ENCODE measurements at regions not wholly inside any gene's neighbourhood (a gene's known extent, or its start where the extent isn't known, plus 50 kb on each side); places are given as distances from the start of the nearest gene placed in this dataset.

- Mint-ChIP-seq H3K36me3 (no peaks in the 10 kb centered on the region), H3K9me3 (peaks cover 0 to 3% (median 2%) of the 10 kb centered on the region in 7 donors), H3K27ac (no peak overlapping the region), H3K27me3 (no peaks in the 10 kb centered on the region), H3K4me1 (no peaks in the 10 kb centered on the region), H3K4me3 (no peak overlapping the region)
- ATAC-seq (ENCODE audit: low read depth in 2 of 2) (no peak), DNase-seq (no peak)
- Histone ChIP-seq H3K36me3 (ENCODE audit: control insufficient read depth, insufficient read depth, low read length) (no peaks in the 10 kb centered on the region), H3K27ac (ENCODE audit: insufficient read depth, low read length, poor library complexity, severe bottlenecking) (no peak overlapping the region), H3K9me3 (ENCODE audit: control insufficient read depth in 2 of 2, low read length in 2 of 2) (no peaks in the 10 kb centered on the region), H3K27me3 (ENCODE audit: control insufficient read depth, insufficient read depth, low read length) (no peaks in the 10 kb centered on the region), H3K4me3 (ENCODE audit: low read depth, low read length) (no peak overlapping the region), H3K4me1 (ENCODE audit: control insufficient read depth, insufficient read depth, low read length, poor library complexity, severe bottlenecking) (no peaks in the 10 kb centered on the region)
These were observed 274.4 kb downstream of the CSNK1G3 start for GRCh38 chr5:123786411-123786810.

- Mint-ChIP-seq H3K9me3 (peaks cover 0 to 6% (median 3%) of the 10 kb centered on the region in 7 donors), H3K4me3 (no peak overlapping the region), H3K27ac (no peak overlapping the region), H3K27me3 (no peaks in the 10 kb centered on the region), H3K4me1 (no peaks in the 10 kb centered on the region), H3K36me3 (no peaks in the 10 kb centered on the region)
- Histone ChIP-seq H3K4me3 (ENCODE audit: low read depth, low read length) (no peak overlapping the region), H3K9me3 (ENCODE audit: control insufficient read depth in 2 of 2, low read length in 2 of 2) (no peaks in the 10 kb centered on the region), H3K27me3 (ENCODE audit: control insufficient read depth, insufficient read depth, low read length) (no peaks in the 10 kb centered on the region), H3K36me3 (ENCODE audit: control insufficient read depth, insufficient read depth, low read length) (no peaks in the 10 kb centered on the region), H3K4me1 (ENCODE audit: control insufficient read depth, insufficient read depth, low read length, poor library complexity, severe bottlenecking) (no peaks in the 10 kb centered on the region), H3K27ac (ENCODE audit: insufficient read depth, low read length, poor library complexity, severe bottlenecking) (no peak overlapping the region)
- no peak for ATAC-seq (ENCODE audit: low read depth in 2 of 2)
- DNase-seq = no peak
These were observed 273.4 kb downstream of the CSNK1G3 start for GRCh38 chr5:123785162-123786071.

DNA sequence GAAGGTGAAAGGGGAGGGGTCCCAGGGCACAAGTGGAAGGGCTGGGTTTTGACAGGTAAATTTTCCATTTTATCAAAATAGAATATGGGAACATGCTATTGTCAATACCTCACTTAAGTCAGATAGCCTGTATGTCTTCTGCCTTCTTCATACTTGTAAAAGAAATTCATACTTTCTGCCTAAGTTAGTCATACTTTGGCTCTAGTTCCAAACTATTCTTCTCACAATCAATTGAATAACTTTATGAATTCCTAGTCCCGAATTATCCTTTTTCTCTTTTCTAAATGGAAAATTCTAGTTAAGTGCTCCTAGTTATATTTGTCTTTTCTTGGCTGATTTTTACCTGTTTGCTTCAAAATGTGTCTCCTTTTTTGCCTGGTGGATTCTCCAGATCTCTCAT lies 271.4 kb downstream of the CSNK1G3 start:
- Histone ChIP-seq H3K36me3 (ENCODE audit: control insufficient read depth, insufficient read depth, low read length) (no peaks in the 10 kb centered on the region), H3K27me3 (ENCODE audit: control insufficient read depth, insufficient read depth, low read length) (no peaks in the 10 kb centered on the region), H3K9me3 (ENCODE audit: control insufficient read depth in 2 of 2, low read length in 2 of 2) (no peaks in the 10 kb centered on the region), H3K27ac (ENCODE audit: insufficient read depth, low read length, poor library complexity, severe bottlenecking) (no peak overlapping the region), H3K4me3 (ENCODE audit: low read depth, low read length) (no peak overlapping the region), H3K4me1 (ENCODE audit: control insufficient read depth, insufficient read depth, low read length, poor library complexity, severe bottlenecking) (no peaks in the 10 kb centered on the region)
- H3K9me3 Mint-ChIP-seq = peaks cover 0 to 4% (median 2%) of the 10 kb centered on the region in 7 donors
- H3K36me3 Mint-ChIP-seq = no peaks in the 10 kb centered on the region
- H3K4me3 Mint-ChIP-seq = no peak overlapping the region
- no peaks in the 10 kb centered on the region for H3K27me3 Mint-ChIP-seq
- no peak for ATAC-seq (ENCODE audit: low read depth in 2 of 2)
- DNase-seq = no peak
- no peaks in the 10 kb centered on the region for H3K4me1 Mint-ChIP-seq
- H3K27ac Mint-ChIP-seq = no peak overlapping the region

- Mint-ChIP-seq H3K4me1 (no peaks in the 10 kb centered on the region), H3K4me3 (no peak overlapping the region), H3K36me3 (no peaks in the 10 kb centered on the region), H3K27me3 (no peaks in the 10 kb centered on the region), H3K27ac (no peak overlapping the region), H3K9me3 (peaks cover 0 to 4% (median 1%) of the 10 kb centered on the region in 7 donors)
- ATAC-seq (ENCODE audit: low read depth in 2 of 2) = no peak
- no peak overlapping the region for H3K4me3 ChIP-seq (ENCODE audit: low read depth, low read length)
- H3K36me3 ChIP-seq (ENCODE audit: control insufficient read depth, insufficient read depth, low read length) = no peaks in the 10 kb centered on the region
- H3K27me3 ChIP-seq (ENCODE audit: control insufficient read depth, insufficient read depth, low read length) = no peaks in the 10 kb centered on the region
- H3K4me1 ChIP-seq (ENCODE audit: control insufficient read depth, insufficient read depth, low read length, poor library complexity, severe bottlenecking) = no peaks in the 10 kb centered on the region
- DNase-seq = no peak
- no peaks in the 10 kb centered on the region for H3K9me3 ChIP-seq (ENCODE audit: control insufficient read depth in 2 of 2, low read length in 2 of 2)
- H3K27ac ChIP-seq (ENCODE audit: insufficient read depth, low read length, poor library complexity, severe bottlenecking) = no peak overlapping the region
These were observed 266.7 kb downstream of the CSNK1G3 start for GRCh38 chr5:123778641-123779040.

GRCh38 chr5:123776761-123777160 lies 264.8 kb downstream of the CSNK1G3 start:
- Histone ChIP-seq H3K4me1 (ENCODE audit: control insufficient read depth, insufficient read depth, low read length, poor library complexity, severe bottlenecking) (no peaks in the 10 kb centered on the region), H3K27ac (ENCODE audit: insufficient read depth, low read length, poor library complexity, severe bottlenecking) (no peak overlapping the region), H3K36me3 (ENCODE audit: control insufficient read depth, insufficient read depth, low read length) (no peaks in the 10 kb centered on the region), H3K9me3 (ENCODE audit: control insufficient read depth in 2 of 2, low read length in 2 of 2) (no peaks in the 10 kb centered on the region), H3K4me3 (ENCODE audit: low read depth, low read length) (no peak overlapping the region), H3K27me3 (ENCODE audit: control insufficient read depth, insufficient read depth, low read length) (no peaks in the 10 kb centered on the region)
- H3K4me1 Mint-ChIP-seq = no peaks in the 10 kb centered on the region
- ATAC-seq (ENCODE audit: low read depth in 2 of 2) (no peak), DNase-seq (no peak)
- no peaks in the 10 kb centered on the region for H3K27me3 Mint-ChIP-seq
- H3K36me3 Mint-ChIP-seq = no peaks in the 10 kb centered on the region
- peaks cover 0 to 4% (median 2%) of the 10 kb centered on the region in 7 donors for H3K9me3 Mint-ChIP-seq
- no peak overlapping the region for H3K4me3 Mint-ChIP-seq
- no peak overlapping the region for H3K27ac Mint-ChIP-seq

DNA sequence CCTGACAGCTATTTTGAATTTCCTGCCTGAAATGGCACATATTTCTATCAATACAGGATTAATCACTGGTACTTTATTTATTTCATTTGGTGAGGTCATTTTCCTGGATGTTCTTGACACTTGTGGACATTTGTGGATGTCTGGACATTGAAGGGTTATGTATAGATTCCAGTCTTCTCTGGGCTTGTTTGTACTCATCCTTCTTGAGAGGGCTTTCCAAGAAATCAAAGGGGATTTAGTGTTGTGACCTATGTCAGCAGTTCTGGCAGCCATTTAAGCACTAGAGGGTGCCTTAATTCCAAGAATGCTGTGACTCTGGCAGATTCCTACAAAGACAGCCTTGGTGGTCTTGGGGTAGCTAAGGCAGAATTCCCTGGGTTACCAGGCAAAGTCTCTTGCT lies 259.7 kb downstream of the CSNK1G3 start:
- no peaks in the 10 kb centered on the region for H3K4me1 Mint-ChIP-seq
- no peaks in the 10 kb centered on the region for H3K36me3 Mint-ChIP-seq
- no peaks in the 10 kb centered on the region for H3K4me1 ChIP-seq (ENCODE audit: control insufficient read depth, insufficient read depth, low read length, poor library complexity, severe bottlenecking)
- no peak overlapping the region for H3K27ac Mint-ChIP-seq
- H3K9me3 ChIP-seq (ENCODE audit: control insufficient read depth in 2 of 2, low read length in 2 of 2) = no peaks in the 10 kb centered on the region
- no peaks in the 10 kb centered on the region for H3K36me3 ChIP-seq (ENCODE audit: control insufficient read depth, insufficient read depth, low read length)
- DNase-seq (no peak), ATAC-seq (ENCODE audit: low read depth in 2 of 2) (no peak)
- H3K9me3 Mint-ChIP-seq = peaks cover 0 to 9% (median 3%) of the 10 kb centered on the region in 7 donors
- no peak overlapping the region for H3K27ac ChIP-seq (ENCODE audit: insufficient read depth, low read length, poor library complexity, severe bottlenecking)
- H3K4me3 ChIP-seq (ENCODE audit: low read depth, low read length) = no peak overlapping the region
- no peaks in the 10 kb centered on the region for H3K27me3 Mint-ChIP-seq
- H3K4me3 Mint-ChIP-seq = no peak overlapping the region
- H3K27me3 ChIP-seq (ENCODE audit: control insufficient read depth, insufficient read depth, low read length) = no peaks in the 10 kb centered on the region

DNA sequence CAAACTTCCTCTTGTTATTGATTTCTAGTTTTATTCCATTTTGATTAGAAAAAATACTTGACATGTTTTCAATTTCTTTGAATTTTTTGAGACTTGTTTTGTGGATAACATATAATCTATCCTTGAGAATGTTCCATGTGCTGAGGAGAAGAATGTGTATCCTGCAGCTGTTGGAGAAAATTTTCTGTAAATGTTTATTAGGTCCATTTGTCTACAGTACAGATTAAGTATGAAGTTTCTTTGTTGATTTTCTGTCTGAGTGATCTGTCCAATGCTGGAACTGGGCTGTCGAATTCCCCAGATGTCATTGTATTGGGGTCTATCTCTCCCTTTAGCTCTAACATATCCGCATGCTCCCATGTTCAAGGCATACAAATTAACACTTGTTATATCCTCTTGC lies 251.2 kb downstream of the CSNK1G3 start:
- H3K27me3 Mint-ChIP-seq = no peaks in the 10 kb centered on the region
- no peaks in the 10 kb centered on the region for H3K4me1 ChIP-seq (ENCODE audit: control insufficient read depth, insufficient read depth, low read length, poor library complexity, severe bottlenecking)
- no peak overlapping the region for H3K27ac Mint-ChIP-seq
- no peak for ATAC-seq (ENCODE audit: low read depth in 2 of 2)
- no peak for DNase-seq
- H3K4me3 ChIP-seq (ENCODE audit: low read depth, low read length) = no peak overlapping the region
- no peaks in the 10 kb centered on the region for H3K36me3 Mint-ChIP-seq
- no peak overlapping the region for H3K4me3 Mint-ChIP-seq
- no peaks in the 10 kb centered on the region for H3K9me3 ChIP-seq (ENCODE audit: control insufficient read depth in 2 of 2, low read length in 2 of 2)
- H3K36me3 ChIP-seq (ENCODE audit: control insufficient read depth, insufficient read depth, low read length) = no peaks in the 10 kb centered on the region
- H3K9me3 Mint-ChIP-seq = peaks cover 0 to 13% (median 5%) of the 10 kb centered on the region in 7 donors
- no peak overlapping the region for H3K27ac ChIP-seq (ENCODE audit: insufficient read depth, low read length, poor library complexity, severe bottlenecking)
- no peaks in the 10 kb centered on the region for H3K4me1 Mint-ChIP-seq
- H3K27me3 ChIP-seq (ENCODE audit: control insufficient read depth, insufficient read depth, low read length) = no peaks in the 10 kb centered on the region

GRCh38 chr5:123756816-123757215 lies 244.8 kb downstream of the CSNK1G3 start:
- no peaks in the 10 kb centered on the region for H3K27me3 ChIP-seq (ENCODE audit: control insufficient read depth, insufficient read depth, low read length)
- Mint-ChIP-seq H3K27ac (no peak overlapping the region), H3K9me3 (peaks cover 0 to 5% (median 0%) of the 10 kb centered on the region in 7 donors), H3K27me3 (no peaks in the 10 kb centered on the region), H3K4me3 (no peak overlapping the region), H3K36me3 (no peaks in the 10 kb centered on the region), H3K4me1 (no peaks in the 10 kb centered on the region)
- H3K36me3 ChIP-seq (ENCODE audit: control insufficient read depth, insufficient read depth, low read length) = no peaks in the 10 kb centered on the region
- no peak overlapping the region for H3K4me3 ChIP-seq (ENCODE audit: low read depth, low read length)
- H3K27ac ChIP-seq (ENCODE audit: insufficient read depth, low read length, poor library complexity, severe bottlenecking) = no peak overlapping the region
- no peak for ATAC-seq (ENCODE audit: low read depth in 2 of 2)
- no peak for DNase-seq
- H3K4me1 ChIP-seq (ENCODE audit: control insufficient read depth, insufficient read depth, low read length, poor library complexity, severe bottlenecking) = no peaks in the 10 kb centered on the region
- H3K9me3 ChIP-seq (ENCODE audit: control insufficient read depth in 2 of 2, low read length in 2 of 2) = no peaks in the 10 kb centered on the region
